ENCODE measurements at regions not wholly inside any gene's neighbourhood (a gene's known extent, or its start where the extent isn't known, plus 50 kb on each side); places are given as distances from the start of the nearest gene placed in this dataset.

DNA sequence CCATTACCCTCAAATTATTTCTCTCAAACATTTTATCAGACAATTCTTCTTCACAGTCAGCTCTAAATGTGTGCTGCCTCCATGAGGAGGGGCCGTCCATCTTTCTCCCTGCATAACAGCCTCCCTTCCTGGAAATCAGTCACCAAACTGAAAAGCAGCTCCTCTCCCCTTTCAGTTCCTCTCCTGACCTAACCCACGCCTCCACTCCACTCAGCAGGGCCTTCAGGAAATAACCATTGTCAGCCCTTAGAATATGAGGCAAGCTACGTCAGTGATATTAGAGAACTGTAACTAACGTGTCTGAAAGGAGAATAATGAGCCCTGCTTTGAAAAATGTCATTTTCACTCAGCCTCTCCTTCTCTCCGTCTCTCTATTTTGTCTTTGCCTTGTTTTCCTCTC lies 116.2 kb downstream of the OLFM4 start:
- no peak for DNase-seq (ENCODE audit: low read depth, low spot score)

GRCh38 chr13:53150568-53150967 lies 122.0 kb downstream of the OLFM4 start:
- no peak for DNase-seq (ENCODE audit: low read depth, low spot score)

DNA sequence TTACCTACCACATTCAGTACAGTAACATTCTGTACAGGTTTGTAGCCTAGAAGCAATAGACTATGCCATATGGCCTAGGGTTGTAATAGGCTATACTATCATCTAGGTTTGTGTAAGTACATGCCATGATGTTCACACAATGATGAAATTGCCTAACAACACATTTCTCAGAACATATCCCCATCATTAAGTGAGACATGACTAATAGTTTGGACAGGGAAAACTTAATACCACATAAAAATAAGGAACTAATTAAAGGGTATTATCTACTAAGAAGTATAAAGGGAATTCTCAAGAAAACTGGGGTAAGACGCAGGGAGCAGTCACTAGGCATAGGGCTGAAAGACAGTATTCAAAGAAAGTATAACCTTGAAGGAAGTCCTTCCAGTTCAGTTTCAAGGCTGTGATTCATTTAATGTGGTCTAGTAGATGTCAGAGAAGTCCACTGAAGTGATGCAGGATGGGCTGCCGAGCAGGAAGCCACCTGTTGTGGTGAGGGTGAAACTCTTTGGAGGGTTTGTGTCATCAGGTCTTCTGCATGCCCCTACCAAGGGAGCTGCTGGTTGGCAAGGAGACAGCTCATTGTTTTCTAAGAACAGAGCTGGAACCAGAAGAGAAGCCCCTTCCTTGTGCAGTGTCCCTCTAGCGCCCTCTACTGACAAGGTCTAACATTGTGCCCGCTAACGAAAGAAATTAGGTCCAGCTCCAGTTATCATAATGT lies 122.9 kb downstream of the OLFM4 start:
- DNase-seq (ENCODE audit: low read depth, low spot score) = no peak

- no peak for DNase-seq (ENCODE audit: low read depth, low spot score)
These were observed 123.4 kb downstream of the OLFM4 start for GRCh38 chr13:53152057-53152421.

DNA sequence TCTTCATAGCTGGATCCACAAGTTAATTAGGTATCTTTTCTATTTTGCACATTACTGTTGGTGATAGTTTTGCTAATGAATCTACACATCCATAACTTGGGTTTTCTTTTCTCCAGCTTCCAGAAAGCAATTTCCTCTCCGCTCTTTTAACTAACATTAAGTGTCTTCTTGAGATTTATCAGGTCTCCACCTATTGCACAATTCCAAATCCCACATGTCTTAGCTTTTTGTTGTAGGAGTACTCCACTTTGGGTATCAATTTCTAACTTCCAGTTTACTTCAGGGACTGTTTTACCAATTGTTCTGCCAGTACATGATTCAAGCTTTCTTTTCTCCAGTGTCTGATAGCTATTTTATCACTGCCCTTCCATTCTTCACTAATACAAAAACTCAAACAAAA lies 129.6 kb downstream of the OLFM4 start:
- no peak for DNase-seq (ENCODE audit: low read depth, low spot score)

DNA sequence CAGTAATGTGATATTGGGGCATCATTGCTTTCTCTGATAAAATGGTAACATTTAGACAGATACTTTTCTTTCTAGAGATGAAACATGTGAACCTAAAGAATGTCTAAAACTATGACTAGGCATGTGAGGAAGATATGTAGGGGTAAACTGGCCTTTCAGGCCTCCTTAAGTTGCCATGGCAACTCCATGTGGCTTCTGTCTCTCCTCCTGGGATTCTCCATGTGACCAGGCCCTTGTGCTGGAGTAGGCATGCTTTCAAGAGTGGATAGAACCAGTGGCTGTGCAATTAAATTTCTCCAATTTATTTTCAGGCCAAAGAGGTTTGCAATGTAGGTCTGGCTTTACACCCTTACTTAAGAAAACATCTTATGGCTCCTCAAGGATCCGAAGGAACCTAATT lies 130.8 kb downstream of the OLFM4 start:
- no peak for DNase-seq (ENCODE audit: low read depth, low spot score)

DNA sequence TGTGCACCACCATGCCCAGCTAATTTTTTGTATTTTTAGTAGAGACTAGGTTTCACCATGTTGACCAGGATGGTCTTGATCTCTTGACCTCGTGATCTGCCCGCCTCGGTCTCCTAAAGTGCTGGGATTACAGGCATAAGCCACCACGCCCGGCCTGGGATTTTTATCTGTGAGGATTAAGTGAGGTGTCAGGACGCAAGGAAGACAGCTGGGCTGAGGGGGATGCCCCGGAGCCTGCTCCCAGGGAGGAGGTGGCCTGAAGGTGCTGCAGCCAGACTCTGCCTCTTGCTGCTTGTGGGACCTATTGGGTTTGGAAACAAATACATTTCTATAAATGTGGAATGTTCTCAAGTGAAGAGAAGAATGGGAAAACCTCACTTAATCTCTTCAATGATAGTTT lies 131.6 kb downstream of the OLFM4 start:
- no peak for DNase-seq (ENCODE audit: low read depth, low spot score)

DNA sequence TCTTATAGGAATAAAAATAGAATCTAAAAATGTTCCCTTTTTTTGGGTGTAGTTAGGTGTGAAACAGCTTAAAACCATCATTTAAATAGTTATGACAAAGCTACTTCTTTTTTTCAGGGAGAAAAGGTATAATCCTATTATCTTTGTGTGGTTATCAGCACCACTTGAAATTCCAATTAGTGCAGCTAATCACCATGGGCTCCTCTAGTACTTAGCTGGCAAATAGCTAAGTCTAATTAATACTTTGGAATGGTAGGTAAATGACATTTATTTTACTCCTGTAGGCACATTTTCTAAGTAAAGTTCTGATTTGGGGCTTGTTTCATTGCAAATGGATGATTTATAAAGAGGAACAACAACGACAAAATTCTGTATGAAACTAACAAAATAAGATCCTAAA lies 132.6 kb downstream of the OLFM4 start:
- DNase-seq (ENCODE audit: low read depth, low spot score) = no peak

- no peak for DNase-seq (ENCODE audit: low read depth, low spot score)
These were observed 136.6 kb downstream of the OLFM4 start for GRCh38 chr13:53165261-53165660.

DNA sequence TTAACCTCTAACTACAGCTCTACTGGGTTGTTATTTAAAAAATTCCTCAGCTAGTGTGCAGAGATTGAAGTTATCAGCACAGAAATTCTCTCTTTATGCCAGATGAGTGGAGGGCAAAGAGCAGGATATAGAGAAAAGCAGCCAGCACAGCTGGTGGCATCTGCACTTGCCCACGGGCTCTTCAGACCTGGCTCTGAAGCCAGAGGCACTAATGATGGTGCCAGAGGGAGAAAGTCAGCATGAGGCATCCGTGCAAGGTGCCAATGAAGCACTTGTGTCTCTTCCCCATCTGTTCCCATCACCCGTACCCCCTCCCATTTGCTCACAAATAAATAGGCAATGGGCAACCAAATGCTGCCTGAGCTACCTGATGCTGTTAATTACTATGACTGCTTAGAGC lies 138.9 kb downstream of the OLFM4 start:
- no peak for DNase-seq (ENCODE audit: low read depth, low spot score)

GRCh38 chr13:53170910-53171309 lies 142.3 kb downstream of the OLFM4 start:
- DNase-seq (ENCODE audit: low read depth, low spot score) = no peak

- no peak for DNase-seq (ENCODE audit: low read depth, low spot score)
These were observed 145.9 kb downstream of the OLFM4 start for GRCh38 chr13:53174545-53174944.

DNA sequence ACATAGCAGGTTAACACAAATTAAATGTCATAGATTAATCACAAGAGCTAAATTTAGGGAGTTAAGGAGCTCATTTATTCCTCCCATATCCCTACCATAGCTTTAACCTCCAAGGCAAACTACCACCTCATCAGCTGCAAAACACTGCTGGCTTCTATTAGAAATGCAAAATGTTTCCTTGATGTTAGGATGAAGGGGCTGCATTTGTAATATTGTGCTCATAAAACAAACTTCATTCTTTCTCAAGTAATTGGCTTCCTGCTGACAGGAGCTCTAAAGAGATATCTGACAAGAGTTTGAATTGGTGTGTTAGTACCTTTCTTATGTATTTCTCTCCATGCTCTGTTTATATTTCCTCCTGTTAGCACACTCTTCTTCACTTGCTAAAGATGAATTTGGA lies 152.1 kb downstream of the OLFM4 start:
- DNase-seq (ENCODE audit: low read depth, low spot score) = no peak

GRCh38 chr13:53182724-53183123 lies 154.1 kb downstream of the OLFM4 start:
- no peak for DNase-seq (ENCODE audit: low read depth, low spot score)

- no peak for DNase-seq (ENCODE audit: low read depth, low spot score)
These were observed 159.5 kb downstream of the OLFM4 start for GRCh38 chr13:53188120-53188519.

- no peak for DNase-seq (ENCODE audit: low read depth, low spot score)
These were observed 160.5 kb downstream of the OLFM4 start for GRCh38 chr13:53189162-53189561.

DNA sequence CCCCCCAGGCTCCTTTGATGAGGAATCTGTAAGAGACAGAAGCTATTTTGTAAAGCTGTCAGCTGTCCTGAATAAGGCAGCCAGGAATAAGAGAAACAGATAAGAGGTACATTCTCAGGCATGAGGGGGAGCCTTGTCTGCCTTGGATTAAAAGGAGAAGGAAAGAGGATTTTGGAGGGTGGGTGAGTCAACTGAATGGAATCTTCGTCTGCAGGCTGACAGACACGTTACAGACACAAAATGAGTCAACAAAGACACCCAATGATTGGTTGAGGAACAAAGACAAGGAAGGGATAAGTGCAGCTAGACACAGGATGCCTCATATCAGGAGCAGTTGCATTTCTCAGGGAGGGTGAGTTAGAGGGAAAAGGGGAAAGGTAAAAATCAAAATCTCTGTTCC lies 162.5 kb downstream of the OLFM4 start:
- no peak for DNase-seq (ENCODE audit: low read depth, low spot score)

- DNase-seq (ENCODE audit: low read depth, low spot score) = no peak
These were observed 168.8 kb downstream of the OLFM4 start for GRCh38 chr13:53197424-53197823.

GRCh38 chr13:53198017-53198416 lies 169.4 kb downstream of the OLFM4 start:
- DNase-seq (ENCODE audit: low read depth, low spot score) = no peak

GRCh38 chr13:53198736-53199135 lies 170.1 kb downstream of the OLFM4 start:
- no peak for DNase-seq (ENCODE audit: low read depth, low spot score)

GRCh38 chr13:53200075-53200474 lies 171.5 kb downstream of the OLFM4 start:
- no peak for DNase-seq (ENCODE audit: low read depth, low spot score)

DNA sequence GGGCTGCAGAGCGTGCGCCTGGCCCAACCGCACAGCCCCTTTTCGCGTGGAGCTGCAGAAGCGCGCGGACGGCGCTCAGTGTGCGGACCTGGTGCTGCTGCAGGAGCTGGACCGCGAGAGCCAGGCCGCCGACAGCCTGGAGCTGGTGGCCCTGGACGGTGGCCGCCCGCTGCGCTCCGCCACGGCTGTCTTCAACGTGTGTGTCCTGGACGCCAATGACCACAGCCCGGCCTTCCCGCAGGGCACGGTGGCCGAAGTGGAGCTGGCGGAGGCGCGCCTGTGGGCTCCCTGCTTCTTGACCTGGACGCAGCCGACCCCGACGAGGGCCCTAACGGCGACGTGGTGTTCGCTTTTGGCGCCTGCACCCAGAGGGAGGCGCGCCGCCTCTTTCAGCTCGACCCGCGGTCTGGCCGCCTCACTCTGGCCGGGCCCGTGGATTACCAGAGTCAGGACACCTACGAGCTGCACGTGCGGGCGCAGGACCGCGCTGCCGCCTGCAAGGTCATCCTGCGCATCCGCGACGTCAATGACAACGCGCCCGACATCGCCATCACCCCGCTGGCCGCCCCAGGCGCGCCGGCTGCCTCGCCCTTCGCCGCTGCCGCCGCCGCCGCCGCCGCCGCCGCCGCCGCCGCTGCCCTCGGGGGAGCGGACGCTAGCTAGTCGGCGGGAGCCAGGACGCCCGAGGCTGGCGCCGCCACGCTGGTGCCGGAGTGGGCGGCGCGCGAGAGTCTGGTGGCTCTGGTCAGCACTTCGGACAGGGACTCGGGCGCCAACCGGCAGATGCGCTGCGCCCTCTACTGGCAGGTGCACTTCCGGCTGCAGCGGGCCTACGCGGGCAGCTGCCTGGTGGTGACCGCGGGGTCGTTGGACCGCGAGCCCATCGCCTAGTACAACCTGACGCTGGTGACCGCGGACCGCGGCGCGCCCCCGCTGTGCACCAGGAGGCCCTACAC lies 172.2 kb downstream of the OLFM4 start:
- DNase-seq (ENCODE audit: low read depth, low spot score) = no peak

All from brain pericyte (primary cell).